ENCODE measurements at regions not wholly inside any gene's neighbourhood (a gene's known extent, or its start where the extent isn't known, plus 50 kb on each side); places are given as distances from the start of the nearest gene placed in this dataset.

DNA sequence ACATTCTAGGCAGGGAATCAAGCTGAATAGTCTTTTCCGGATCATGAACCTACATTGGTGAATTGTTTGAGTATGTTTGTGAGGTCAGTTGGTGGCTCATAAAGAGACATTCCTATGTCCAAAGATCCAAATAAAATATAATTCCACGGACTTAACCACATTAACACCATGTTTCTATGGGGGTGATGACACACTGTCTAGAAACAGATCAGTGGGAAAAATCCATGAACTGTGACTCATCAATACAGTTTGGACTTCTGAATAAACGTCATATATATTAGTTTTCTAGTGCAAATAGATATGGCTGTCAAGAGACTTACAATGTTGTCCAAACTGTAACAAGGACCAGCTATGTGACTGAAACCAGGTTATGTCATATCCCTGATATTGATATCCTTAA is 509.9 kb upstream of the TYRP1 start:
- Mint-ChIP-seq H3K4me1 (no peaks in the 10 kb centered on the region), H3K27ac (no peak overlapping the region), H3K9me3 (peaks cover 0 to 8% (median 5%) of the 10 kb centered on the region in 7 donors), H3K36me3 (no peaks in the 10 kb centered on the region), H3K4me3 (no peak overlapping the region), H3K27me3 (no peaks in the 10 kb centered on the region)
- ATAC-seq (ENCODE audit: low read depth in 2 of 2) (no peak), DNase-seq (no peak)

DNA sequence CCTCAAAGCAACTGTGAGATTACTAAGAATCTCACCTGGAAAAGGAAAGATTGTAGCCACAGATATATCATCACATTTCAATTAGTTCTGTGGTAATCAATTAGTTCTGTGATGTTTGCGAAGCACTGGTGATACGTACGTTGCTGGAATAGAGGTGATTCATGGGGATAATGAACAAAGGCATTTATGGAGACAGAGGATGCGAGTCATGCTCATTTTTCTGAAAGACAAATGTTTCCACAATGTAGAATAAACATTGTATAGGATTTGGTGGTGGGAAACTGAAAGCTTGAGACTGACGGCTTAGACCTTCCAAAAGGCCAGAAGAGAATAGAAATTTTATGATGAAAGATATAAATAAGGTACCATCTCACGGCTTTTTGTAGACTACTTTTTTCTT is 507.3 kb upstream of the TYRP1 start:
- H3K27me3 Mint-ChIP-seq, result no peaks in the 10 kb centered on the region
- ATAC-seq (ENCODE audit: low read depth in 2 of 2) (no peak), DNase-seq (no peak)
- no peak overlapping the region for H3K4me3 Mint-ChIP-seq
- no peaks in the 10 kb centered on the region for H3K36me3 Mint-ChIP-seq
- H3K27ac Mint-ChIP-seq, result no peak overlapping the region
- H3K9me3 Mint-ChIP-seq, result peaks cover 0 to 6% (median 3%) of the 10 kb centered on the region in 7 donors
- no peaks in the 10 kb centered on the region for H3K4me1 Mint-ChIP-seq

DNA sequence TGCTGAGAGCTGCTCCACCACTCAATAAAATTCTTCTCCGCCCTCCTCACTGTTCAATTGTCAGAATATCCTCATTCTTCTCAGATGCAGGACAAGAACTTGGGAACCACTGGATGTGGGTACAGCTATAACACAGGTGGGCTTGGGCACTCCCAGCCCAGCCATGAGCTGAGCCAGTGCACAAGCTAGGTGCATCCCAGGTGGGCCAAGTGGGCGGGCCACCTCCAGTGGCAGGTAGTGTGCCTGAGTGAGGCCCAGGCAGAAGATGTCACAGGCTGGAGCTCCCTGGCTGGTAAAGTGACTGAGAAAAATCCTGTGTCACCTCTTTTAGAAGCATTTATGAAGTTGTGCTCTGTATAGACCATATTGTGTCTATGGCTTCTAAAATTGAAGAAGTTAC is 501.6 kb upstream of the TYRP1 start:
- no peak for DNase-seq
- no peaks in the 10 kb centered on the region for H3K36me3 Mint-ChIP-seq
- no peaks in the 10 kb centered on the region for H3K4me1 Mint-ChIP-seq
- no peaks in the 10 kb centered on the region for H3K27me3 Mint-ChIP-seq
- peaks cover 0 to 8% (median 6%) of the 10 kb centered on the region in 7 donors for H3K9me3 Mint-ChIP-seq
- no peak for ATAC-seq (ENCODE audit: low read depth in 2 of 2)
- H3K4me3 Mint-ChIP-seq, result no peak overlapping the region
- H3K27ac Mint-ChIP-seq, result no peak overlapping the region

DNA sequence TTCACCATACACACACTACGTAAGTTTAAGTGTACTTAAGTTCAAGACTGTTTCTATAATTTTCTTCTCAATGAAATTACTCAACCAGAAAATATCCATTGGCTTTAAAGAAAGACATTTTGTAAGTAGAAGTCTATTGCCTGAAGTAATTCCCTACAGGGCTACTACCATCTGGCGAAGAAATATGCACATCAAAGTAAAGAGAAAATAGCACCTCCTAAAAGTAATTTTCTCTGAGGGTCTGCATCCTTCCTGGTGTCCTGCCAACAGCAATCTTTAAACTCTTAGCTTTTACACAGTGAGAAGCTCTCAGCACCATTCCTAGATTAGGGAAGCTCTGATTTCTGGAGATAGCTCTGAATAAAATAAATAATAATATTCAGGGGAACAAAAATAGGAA is 498.5 kb upstream of the TYRP1 start:
- peaks cover 0 to 6% (median 3%) of the 10 kb centered on the region in 7 donors for H3K9me3 Mint-ChIP-seq
- H3K27me3 Mint-ChIP-seq, result no peaks in the 10 kb centered on the region
- H3K4me1 Mint-ChIP-seq, result no peaks in the 10 kb centered on the region
- no peaks in the 10 kb centered on the region for H3K36me3 Mint-ChIP-seq
- H3K4me3 Mint-ChIP-seq, result no peak overlapping the region
- no peak for DNase-seq
- no peak overlapping the region for H3K27ac Mint-ChIP-seq
- no peak for ATAC-seq (ENCODE audit: low read depth in 2 of 2)

DNA sequence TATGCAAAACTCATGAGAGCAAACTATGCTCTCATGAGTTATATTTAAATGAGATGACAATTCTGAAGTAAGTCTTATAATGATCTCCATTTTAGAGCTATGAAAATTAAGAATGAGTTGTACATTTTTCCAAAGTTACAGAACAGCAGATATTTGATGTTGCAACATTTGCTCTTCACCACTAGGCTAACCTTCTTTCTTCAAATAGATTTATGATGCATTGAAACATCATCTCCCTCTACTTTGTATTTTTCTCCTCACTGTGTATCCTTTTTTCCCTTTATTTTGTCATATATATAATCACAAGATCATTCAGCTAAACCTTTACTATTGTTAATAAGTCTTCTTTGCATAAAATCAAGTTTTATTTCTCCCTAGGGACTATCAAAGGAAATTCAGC is 497.7 kb upstream of the TYRP1 start:
- H3K27ac Mint-ChIP-seq, result peak overlapping the region in 1 of 6 donors; percentile 7
- no peak for DNase-seq
- H3K36me3 Mint-ChIP-seq, result no peaks in the 10 kb centered on the region
- no peak for ATAC-seq (ENCODE audit: low read depth in 2 of 2)
- no peaks in the 10 kb centered on the region for H3K4me1 Mint-ChIP-seq
- no peaks in the 10 kb centered on the region for H3K27me3 Mint-ChIP-seq
- no peak overlapping the region for H3K4me3 Mint-ChIP-seq
- peaks cover 0 to 6% (median 3%) of the 10 kb centered on the region in 7 donors for H3K9me3 Mint-ChIP-seq

DNA sequence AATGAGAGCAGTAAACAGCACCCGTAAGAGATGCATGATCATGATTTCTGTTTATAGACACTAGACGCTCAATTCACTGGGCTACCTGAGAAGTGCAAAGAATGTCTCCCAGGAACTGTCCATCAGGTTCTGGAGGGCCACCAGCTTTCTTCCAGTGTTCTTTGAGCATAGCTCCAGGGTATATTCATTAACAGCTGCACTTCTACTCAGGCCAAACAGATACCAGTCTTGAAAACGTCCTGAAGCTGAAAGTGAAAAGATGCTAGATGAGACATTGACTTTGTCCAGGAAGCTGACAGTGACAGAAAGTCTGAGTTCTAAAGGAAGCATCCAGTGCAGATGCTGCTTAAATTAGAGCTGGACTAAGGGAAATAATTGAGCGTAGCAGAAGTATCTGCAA is 488.7 kb upstream of the TYRP1 start:
- Mint-ChIP-seq H3K36me3 (no peaks in the 10 kb centered on the region), H3K4me3 (no peak overlapping the region), H3K9me3 (peaks cover 0 to 12% (median 4%) of the 10 kb centered on the region in 7 donors), H3K4me1 (no peaks in the 10 kb centered on the region), H3K27ac (no peak overlapping the region), H3K27me3 (no peaks in the 10 kb centered on the region)
- ATAC-seq (ENCODE audit: low read depth in 2 of 2) (no peak), DNase-seq (no peak)

DNA sequence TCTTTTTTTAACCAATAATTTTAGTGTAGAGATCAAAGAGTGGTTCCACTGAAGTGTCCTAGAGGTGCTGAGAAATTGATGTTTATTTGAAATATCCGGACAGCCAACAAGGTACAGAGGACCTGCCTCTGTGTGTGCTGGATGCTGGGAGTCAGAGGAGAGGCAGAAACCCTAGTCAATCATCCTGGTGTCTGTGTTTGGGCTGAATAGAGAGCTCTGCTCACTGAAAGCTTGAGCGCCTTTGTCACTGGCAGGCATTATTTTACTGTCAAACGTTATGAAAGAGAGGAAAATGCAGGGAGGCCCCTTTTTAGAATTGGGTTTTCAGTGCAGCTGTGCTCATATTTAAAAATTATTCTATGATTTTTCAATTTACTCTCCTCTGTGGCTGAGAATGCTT is 480.3 kb upstream of the TYRP1 start:
- no peaks in the 10 kb centered on the region for H3K27me3 Mint-ChIP-seq
- peaks cover 0 to 16% (median 8%) of the 10 kb centered on the region in 7 donors for H3K9me3 Mint-ChIP-seq
- ATAC-seq (ENCODE audit: low read depth in 2 of 2) (no peak), DNase-seq (no peak)
- no peak overlapping the region for H3K27ac Mint-ChIP-seq
- no peaks in the 10 kb centered on the region for H3K4me1 Mint-ChIP-seq
- no peak overlapping the region for H3K4me3 Mint-ChIP-seq
- no peaks in the 10 kb centered on the region for H3K36me3 Mint-ChIP-seq

DNA sequence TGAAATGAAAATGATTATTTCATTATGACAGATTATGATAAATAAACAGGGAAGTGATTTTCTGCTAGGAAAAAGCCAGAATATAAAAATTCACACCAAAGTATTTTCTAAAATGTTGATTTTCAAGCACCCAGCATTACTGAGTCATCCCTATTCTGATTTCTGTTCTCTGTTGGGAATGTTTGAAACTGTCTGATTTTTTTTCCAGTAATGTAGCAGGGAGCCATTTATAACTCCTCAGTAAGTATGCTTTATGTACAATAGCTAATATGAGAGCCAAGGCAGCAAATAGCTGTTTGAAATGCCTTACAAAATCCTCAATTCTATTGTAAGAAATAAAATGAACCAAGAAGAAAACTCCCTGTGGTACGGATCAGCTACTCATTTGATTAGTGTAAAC is 471.7 kb upstream of the TYRP1 start:
- DNase-seq (no peak), ATAC-seq (ENCODE audit: low read depth in 2 of 2) (no peak)
- Mint-ChIP-seq H3K36me3 (no peaks in the 10 kb centered on the region), H3K4me3 (no peak overlapping the region), H3K27me3 (no peaks in the 10 kb centered on the region), H3K4me1 (no peaks in the 10 kb centered on the region), H3K9me3 (peaks cover 0 to 5% (median 0%) of the 10 kb centered on the region in 7 donors), H3K27ac (no peak overlapping the region)

DNA sequence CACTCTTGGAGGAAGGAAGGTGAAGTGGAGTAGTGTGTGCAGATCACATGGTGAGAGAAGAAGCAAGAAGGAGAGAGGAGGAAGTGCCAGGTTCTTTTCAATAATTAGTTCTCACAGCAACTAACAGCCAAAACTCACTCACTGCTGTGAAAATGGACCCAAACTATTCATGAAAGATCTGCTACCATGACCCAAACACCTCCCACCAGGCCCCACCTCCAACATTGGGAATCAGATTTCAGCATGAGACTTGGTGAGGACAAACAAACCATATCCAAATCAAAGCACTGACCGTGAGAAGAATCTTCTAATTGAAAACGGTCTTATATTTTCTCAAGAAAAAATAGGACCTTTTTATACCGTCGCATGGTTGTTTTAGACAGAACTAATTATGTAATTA is 468.7 kb upstream of the TYRP1 start:
- DNase-seq (no peak), ATAC-seq (ENCODE audit: low read depth in 2 of 2) (no peak)
- Mint-ChIP-seq H3K9me3 (peaks cover 0 to 12% (median 2%) of the 10 kb centered on the region in 7 donors), H3K4me3 (no peak overlapping the region), H3K36me3 (no peaks in the 10 kb centered on the region), H3K4me1 (no peaks in the 10 kb centered on the region), H3K27me3 (no peaks in the 10 kb centered on the region), H3K27ac (no peak overlapping the region)

DNA sequence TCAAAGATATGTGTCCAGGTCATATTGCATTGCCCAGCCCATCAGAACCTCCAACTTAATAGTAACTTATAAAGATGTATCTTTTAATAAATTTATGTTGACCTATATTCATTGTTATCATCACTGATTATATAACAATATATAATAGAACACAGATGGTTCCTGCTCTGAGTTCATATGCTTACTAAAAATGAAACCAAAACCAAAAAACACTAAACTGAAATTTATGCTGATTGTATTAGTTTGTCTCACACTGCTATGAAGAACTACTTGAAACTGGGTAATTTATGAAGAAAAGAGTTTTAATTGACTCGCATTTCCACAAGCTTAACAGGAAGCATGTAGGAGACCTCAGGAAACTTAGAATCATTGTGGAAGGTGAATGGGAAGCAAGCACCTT is 462.5 kb upstream of the TYRP1 start:
- no peaks in the 10 kb centered on the region for H3K4me1 Mint-ChIP-seq
- no peak overlapping the region for H3K4me3 Mint-ChIP-seq
- H3K27me3 Mint-ChIP-seq, result no peaks in the 10 kb centered on the region
- DNase-seq (no peak), ATAC-seq (ENCODE audit: low read depth in 2 of 2) (no peak)
- H3K27ac Mint-ChIP-seq, result no peak overlapping the region
- peaks cover 2 to 26% (median 10%) of the 10 kb centered on the region in 7 donors for H3K9me3 Mint-ChIP-seq
- no peaks in the 10 kb centered on the region for H3K36me3 Mint-ChIP-seq

DNA sequence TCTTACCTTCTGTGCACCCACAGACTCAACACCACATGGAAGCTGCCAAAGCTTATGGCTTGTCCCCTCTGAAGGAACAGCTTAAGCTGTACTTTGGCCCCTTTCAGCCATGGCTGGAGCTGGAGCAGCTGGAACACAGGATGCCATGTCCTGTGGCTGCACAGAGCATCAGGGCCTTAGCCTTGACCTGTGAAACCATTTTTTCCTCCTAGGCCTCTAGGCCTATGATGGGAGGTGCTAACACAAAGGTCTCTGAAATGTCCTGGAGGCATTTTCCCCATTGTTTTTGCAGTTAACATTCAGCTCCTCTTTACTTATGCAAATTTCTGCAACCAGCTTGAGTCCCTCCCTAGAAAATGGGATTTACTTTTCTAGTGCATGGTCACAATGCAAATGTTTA is 461.4 kb upstream of the TYRP1 start:
- DNase-seq (no peak), ATAC-seq (ENCODE audit: low read depth in 2 of 2) (no peak)
- Mint-ChIP-seq H3K27ac (no peak overlapping the region), H3K27me3 (no peaks in the 10 kb centered on the region), H3K4me1 (no peaks in the 10 kb centered on the region), H3K9me3 (peaks cover 2 to 26% (median 10%) of the 10 kb centered on the region in 7 donors), H3K36me3 (no peaks in the 10 kb centered on the region), H3K4me3 (no peak overlapping the region)

DNA sequence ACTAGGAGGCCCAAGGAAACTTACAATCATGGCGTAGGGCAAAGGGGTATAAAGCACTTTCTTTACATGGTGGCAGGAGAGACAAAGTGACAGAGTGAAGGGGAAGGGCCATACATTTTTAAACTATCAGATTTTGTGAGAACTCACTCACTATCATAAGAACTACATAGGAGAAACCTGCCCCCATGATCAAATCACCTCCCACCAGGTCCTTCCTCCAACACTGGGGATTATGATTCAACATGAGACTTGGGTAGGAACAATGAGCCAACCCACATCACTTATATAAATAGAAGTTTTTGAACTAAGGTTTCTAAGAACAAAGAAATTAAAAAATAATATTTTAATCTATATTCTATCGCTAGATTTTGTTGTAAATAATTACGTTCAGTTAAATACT is 460.3 kb upstream of the TYRP1 start:
- no peak for ATAC-seq (ENCODE audit: low read depth in 2 of 2)
- Mint-ChIP-seq H3K4me3 (no peak overlapping the region), H3K36me3 (no peaks in the 10 kb centered on the region), H3K4me1 (no peaks in the 10 kb centered on the region), H3K27ac (no peak overlapping the region), H3K9me3 (peaks cover 2 to 23% (median 15%) of the 10 kb centered on the region in 7 donors), H3K27me3 (no peaks in the 10 kb centered on the region)
- DNase-seq, result no peak

DNA sequence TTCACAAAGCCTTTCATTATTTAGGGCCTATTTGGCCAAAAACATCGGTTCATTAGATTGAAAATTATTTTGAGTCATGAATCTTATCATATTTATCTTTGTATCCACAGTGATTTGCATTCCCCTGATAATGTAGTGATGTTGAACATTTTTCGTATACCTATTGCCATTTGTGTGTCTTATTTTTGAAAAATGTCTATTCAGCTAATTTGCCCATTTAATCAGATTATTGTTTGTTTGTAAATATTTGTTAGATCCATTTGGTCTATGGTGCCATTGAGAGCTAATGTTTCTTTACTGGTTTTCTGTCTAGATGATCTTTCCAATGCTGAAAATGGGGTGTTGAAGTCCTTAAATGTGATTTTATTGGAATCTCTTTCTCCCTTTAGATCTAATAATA is 439.2 kb upstream of the TYRP1 start:
- DNase-seq (no peak), ATAC-seq (ENCODE audit: low read depth in 2 of 2) (no peak)
- Mint-ChIP-seq H3K27ac (no peak overlapping the region), H3K4me1 (no peaks in the 10 kb centered on the region), H3K9me3 (peaks cover 0 to 23% (median 16%) of the 10 kb centered on the region in 7 donors), H3K27me3 (no peaks in the 10 kb centered on the region), H3K4me3 (no peak overlapping the region), H3K36me3 (peaks cover 0 to 6% of the 10 kb centered on the region in 2 donors)

DNA sequence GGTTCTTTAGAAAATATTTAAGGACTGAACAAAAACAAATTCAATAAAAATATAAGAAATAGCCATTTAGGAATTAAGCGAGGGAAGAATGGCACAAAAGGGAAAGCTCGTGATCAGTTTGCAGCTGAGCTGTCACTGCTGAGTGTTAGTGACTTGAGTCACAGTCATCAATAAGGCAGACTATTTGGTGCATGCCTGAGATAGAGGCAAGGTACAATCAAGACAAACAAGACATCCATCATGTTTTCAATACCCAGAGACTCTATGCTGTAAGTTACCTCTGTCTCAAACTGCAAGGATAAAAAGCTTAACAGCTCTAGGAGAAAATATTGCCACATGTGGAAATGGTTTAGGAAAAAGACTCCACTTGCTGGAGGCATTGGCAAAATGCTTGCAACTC is 426.4 kb upstream of the TYRP1 start:
- Mint-ChIP-seq H3K4me3 (no peak overlapping the region), H3K4me1 (no peaks in the 10 kb centered on the region), H3K27me3 (no peaks in the 10 kb centered on the region), H3K36me3 (no peaks in the 10 kb centered on the region), H3K9me3 (peaks cover 0 to 11% (median 7%) of the 10 kb centered on the region in 7 donors), H3K27ac (no peak overlapping the region)
- ATAC-seq (ENCODE audit: low read depth in 2 of 2), result no peak
- DNase-seq, result no peak

DNA sequence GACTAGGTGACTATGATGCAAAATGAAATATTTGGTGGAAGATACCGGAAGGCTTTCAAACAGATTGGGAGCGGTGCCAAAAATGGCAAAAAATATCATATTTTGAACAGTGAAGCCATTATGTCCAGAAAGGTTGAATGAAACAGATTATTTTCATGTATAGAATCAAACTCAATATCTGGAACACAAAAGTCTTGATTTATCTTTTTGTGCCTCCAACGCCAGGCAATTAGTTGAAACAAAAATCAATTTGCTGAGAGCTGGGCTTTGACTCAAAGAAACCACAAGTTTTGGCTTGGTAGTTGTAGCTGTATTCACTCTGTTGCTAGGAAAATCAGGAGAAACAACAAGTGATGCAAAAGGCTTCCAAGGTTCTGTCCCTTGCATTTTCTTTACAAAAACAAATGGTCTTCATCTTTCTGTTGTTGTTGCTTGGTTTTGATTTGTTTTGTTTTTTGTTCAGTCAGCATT is 421.7 kb upstream of the TYRP1 start:
- H3K36me3 Mint-ChIP-seq, result no peaks in the 10 kb centered on the region
- DNase-seq, result no peak
- H3K4me3 Mint-ChIP-seq, result no peak overlapping the region
- no peak overlapping the region for H3K27ac Mint-ChIP-seq
- H3K27me3 Mint-ChIP-seq, result no peaks in the 10 kb centered on the region
- ATAC-seq (ENCODE audit: low read depth in 2 of 2), result no peak
- H3K9me3 Mint-ChIP-seq, result peaks cover 2 to 17% (median 4%) of the 10 kb centered on the region in 7 donors
- no peaks in the 10 kb centered on the region for H3K4me1 Mint-ChIP-seq

Measured in naive B cell (primary cell).